Body of pancreas (tissue), 4 donors: ENCODE measurements at regions not wholly inside any gene's neighbourhood (a gene's known extent, or its start where the extent isn't known, plus 50 kb on each side); places are given as distances from the start of the nearest gene placed in this dataset.

Experiments used
- ATAC-seq: fragments of 150-250 bp; one replicate; pipeline ENCODE4 v1.9.1; 2016
- DNase-seq, 4 donors: peaks; one replicate each; pipeline ENCODE4 v3.0.0-alpha.2; 2019
- H3K27ac ChIP-seq, 4 donors: fragments of 200-600 bp; sonication (generic); 1 replicate in 3 of 4; 2 replicates in 1 of 4; pipeline versions ENCODE4 v1.5.1 to v1.6.1; 2016 to 2019; ENCODE audit warnings: mild to moderate bottlenecking in 1 of 4, mixed read lengths in 1 of 4, moderate library complexity in 1 of 4
- H3K27me3 ChIP-seq, 2 donors: fragments of 200-600 bp; sonication (generic); one replicate each; pipeline ENCODE4 v1.6.0; 2016; ENCODE audit warnings: mild to moderate bottlenecking in 1 of 2
- H3K36me3 ChIP-seq, 2 donors: fragments of 200-600 bp; sonication (generic); replicated peaks in 1 of 2; 2 replicates each; pipeline ENCODE4 v1.5.1; 2016; ENCODE audit warnings: low read depth in 2 of 2; ENCODE audit not compliant: insufficient read depth in 1 of 2
- H3K4me1 ChIP-seq: fragments of 200-600 bp; sonication (generic); one replicate; pipeline ENCODE4 v1.6.0; 2016
- H3K4me3 ChIP-seq, 2 donors: fragments of 200-600 bp; sonication (generic); 1 replicate in 1 of 2; 2 replicates in 1 of 2; pipeline ENCODE4 v1.5.1; 2016 to 2019
- H3K9me3 ChIP-seq, 3 donors: fragments of 200-600 bp; sonication (generic); 1 replicate in 2 of 3; 2 replicates in 1 of 3; pipeline ENCODE4 v1.5.1; 2016
- CTCF ChIP-seq, 7 experiments: fragments of 450-650 bp in 4 of 7; fragments of 200-600 bp in 3 of 7; sonication (generic) in 3 of 7; IDR thresholded peaks; one replicate each; pipeline ENCODE4 v1.5.1; 2016 to 2019; ENCODE audit warnings: antibody characterized with exemption in 7 of 7
- POLR2A ChIP-seq, 3 donors: fragments of 450-650 bp; IDR thresholded peaks; one replicate each; pipeline ENCODE4 v1.6.1; 2016; ENCODE audit warnings: antibody characterized with exemption in 3 of 3, mild to moderate bottlenecking in 2 of 3
- WGBS, 2 donors: methylation state at CpG; one replicate each; pipeline ENCODE4 v1.1.5; 2017; 5-methylcytosine and 5-hydroxymethylcytosine counted together
- intact Hi-C: fragments of 100-400 bp; cut with DNase I; formaldehyde crosslinking; loops from one replicate; pipeline ENCODE4 v1.15.1; 2023

DNA sequence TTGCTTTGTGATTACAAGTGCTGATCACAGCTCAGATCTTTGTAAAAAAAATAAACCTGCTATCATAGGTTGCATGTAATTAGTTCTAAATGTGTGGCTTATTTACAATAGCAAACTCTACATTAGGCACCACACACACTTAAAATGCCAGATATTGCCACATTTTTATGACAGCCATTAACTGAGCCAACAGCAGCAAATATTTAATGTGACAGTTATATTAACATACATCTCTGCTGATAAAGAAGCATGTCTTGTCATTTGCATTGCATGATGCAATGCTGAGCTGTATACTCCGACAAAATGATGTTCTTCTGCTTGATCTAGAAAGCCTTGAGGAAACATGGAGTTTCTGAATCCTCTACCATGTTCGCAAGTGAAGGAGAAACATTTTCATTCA is 273.6 kb upstream of the VEPH1 start:
- Histone ChIP-seq H3K9me3 (no peaks in the 10 kb centered on the region), H3K27ac (no peak overlapping the region), H3K36me3 (no peaks in the 10 kb centered on the region), H3K4me1 (no peaks in the 10 kb centered on the region), H3K4me3 (no peak overlapping the region), H3K27me3 (no peaks in the 10 kb centered on the region)
- DNase-seq = no peak
- intact Hi-C loops = no loop called here
- 78 to 89% methylated on average over 2 of the region's 2 CpGs for WGBS, 2 donors
- TF ChIP-seq POLR2A (IDR thresholded peaks at IDR 0.05) (no peak), CTCF (IDR thresholded peaks at IDR 0.05) (no peak)
- no peak for ATAC-seq

DNA sequence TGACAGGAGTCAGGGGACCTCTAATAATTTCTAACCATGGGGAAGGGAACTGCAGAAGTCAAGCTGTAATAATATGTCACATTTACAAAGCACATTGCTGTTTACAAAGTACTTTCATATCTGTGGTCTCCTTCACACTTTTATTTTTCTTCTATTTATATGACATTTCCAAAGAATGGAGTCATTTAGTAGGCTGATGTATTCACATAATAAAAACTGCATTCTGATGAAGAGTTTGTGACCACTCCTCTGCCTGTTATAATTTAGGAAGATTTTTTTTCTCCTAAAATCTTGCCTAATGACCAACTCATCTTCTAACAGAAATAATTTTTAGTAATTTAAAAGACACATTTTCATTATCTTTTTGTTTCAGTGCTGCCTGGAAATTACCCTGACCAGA is 272.2 kb upstream of the VEPH1 start:
- no peak overlapping the region for H3K27ac ChIP-seq
- no peaks in the 10 kb centered on the region for H3K36me3 ChIP-seq
- no peaks in the 10 kb centered on the region for H3K4me1 ChIP-seq
- H3K9me3 ChIP-seq = no peaks in the 10 kb centered on the region
- DNase-seq (no peak), ATAC-seq (no peak)
- H3K4me3 ChIP-seq = no peak overlapping the region
- intact Hi-C loops = no loop called here
- H3K27me3 ChIP-seq = no peaks in the 10 kb centered on the region
- TF ChIP-seq CTCF (IDR thresholded peaks at IDR 0.05) (no peak), POLR2A (IDR thresholded peaks at IDR 0.05) (no peak)

DNA sequence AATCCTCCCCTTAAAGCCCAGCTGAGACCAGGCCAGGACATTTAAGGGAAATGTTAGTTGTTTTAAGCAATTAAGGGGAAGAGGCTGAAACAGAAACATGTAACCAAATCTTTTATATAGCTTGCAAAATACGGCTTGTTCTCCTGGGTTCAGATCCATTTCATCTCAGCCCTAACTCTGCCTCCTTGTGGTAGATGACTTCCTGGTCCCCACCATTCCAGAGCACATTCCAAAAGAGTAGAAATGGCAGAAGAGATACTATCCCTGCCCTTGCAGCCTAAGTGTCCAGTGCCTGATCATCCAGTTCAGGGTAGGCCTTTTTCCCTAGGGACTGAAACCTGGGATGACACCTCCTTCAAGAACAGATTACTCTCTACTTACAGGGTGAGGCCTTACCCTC is 266.2 kb upstream of the VEPH1 start:
- no peak for TF ChIP-seq CTCF (IDR thresholded peaks at IDR 0.05)
- no peak for TF ChIP-seq POLR2A (IDR thresholded peaks at IDR 0.05)
- no peaks in the 10 kb centered on the region for H3K27me3 ChIP-seq
- DNase-seq (no peak), ATAC-seq (no peak)
- 70 to 74% methylated on average over 1 of the region's 1 CpG for WGBS, 2 donors
- no peaks in the 10 kb centered on the region for H3K36me3 ChIP-seq
- H3K9me3 ChIP-seq = no peaks in the 10 kb centered on the region
- H3K27ac ChIP-seq = no peak overlapping the region
- no peaks in the 10 kb centered on the region for H3K4me1 ChIP-seq
- H3K4me3 ChIP-seq = no peak overlapping the region
- intact Hi-C loops = no loop called here

- Histone ChIP-seq H3K4me1 (no peaks in the 10 kb centered on the region), H3K4me3 (no peak overlapping the region), H3K27ac (no peak overlapping the region), H3K27me3 (no peaks in the 10 kb centered on the region), H3K36me3 (no peaks in the 10 kb centered on the region), H3K9me3 (no peaks in the 10 kb centered on the region)
- TF ChIP-seq CTCF (IDR thresholded peaks at IDR 0.05) = no peak
- TF ChIP-seq POLR2A (IDR thresholded peaks at IDR 0.05) = no peak
- no peak for ATAC-seq
- DNase-seq = no peak
- 84 to 96% methylated on average over 1 of the region's 1 CpG for WGBS, 2 donors
- intact Hi-C loops = no loop called here
Observed at GRCh38 chr3:157767607-157768006, 264.4 kb upstream of the VEPH1 start.

DNA sequence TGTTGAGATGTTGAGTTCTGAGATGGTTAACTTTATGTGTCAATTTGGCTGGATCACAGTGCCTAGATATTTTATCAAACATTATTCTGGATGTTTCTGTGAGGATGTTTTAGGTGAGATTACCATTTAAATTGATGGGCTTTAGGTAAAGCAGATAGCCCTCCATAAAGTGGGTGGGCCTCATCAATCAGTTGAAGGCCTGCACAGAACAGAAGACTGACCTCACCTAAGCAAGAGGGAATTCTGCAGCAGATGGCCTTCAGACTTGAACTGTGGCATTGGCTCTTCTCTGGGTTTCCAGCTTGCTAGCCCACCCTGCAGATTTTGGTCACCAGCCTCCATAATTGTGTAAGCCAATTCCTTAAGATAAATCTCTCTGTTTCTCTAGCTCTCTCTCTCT is 260.4 kb upstream of the VEPH1 start:
- TF ChIP-seq POLR2A (IDR thresholded peaks at IDR 0.05) (no peak), CTCF (IDR thresholded peaks at IDR 0.05) (no peak)
- Histone ChIP-seq H3K4me1 (no peaks in the 10 kb centered on the region), H3K27me3 (no peaks in the 10 kb centered on the region), H3K9me3 (no peaks in the 10 kb centered on the region), H3K4me3 (no peak overlapping the region), H3K36me3 (no peaks in the 10 kb centered on the region), H3K27ac (no peak overlapping the region)
- ATAC-seq (no peak), DNase-seq (no peak)
- intact Hi-C loops = no loop called here
